ENCODE measurements at regions not wholly inside any gene's neighbourhood (a gene's known extent, or its start where the extent isn't known, plus 50 kb on each side); places are given as distances from the start of the nearest gene placed in this dataset.

DNA sequence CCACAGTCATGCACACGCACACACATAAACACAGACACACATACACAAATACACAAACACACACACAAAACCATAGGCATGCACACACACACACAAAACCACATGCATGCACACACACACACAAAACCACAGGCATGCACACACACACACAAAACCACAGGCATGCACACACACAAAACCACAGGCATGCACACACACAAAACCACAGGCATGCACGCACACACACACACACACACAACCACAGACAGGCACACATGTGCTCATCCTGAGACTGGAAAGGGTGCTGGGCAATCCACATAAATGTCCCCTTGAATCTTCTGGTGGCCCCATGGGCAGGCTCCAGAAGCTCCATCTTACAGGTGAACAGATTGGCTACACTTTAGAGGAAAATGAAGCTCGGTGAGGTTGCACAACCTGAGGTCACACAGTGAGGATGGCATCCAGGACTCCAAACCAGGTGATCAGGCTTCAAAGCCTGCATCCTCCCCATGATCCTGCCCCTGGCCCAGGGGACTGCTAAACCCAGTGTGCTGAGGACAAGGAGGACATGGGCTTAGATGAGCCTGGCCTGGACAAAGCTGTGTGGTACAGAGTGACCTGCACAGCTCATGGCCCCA lies 144.8 kb downstream of the GADD45G start:
- no peaks in the 10 kb centered on the region for H3K36me3 ChIP-seq (replicated peaks in 1 of 2; ENCODE audit: control insufficient read depth in 1 of 2, insufficient read depth in 2 of 2, low read length in 2 of 2)
- peak overlapping the region in 1 of 7 donors; percentile 28 for H3K27ac Mint-ChIP-seq
- intact Hi-C loops (cut with micrococcal nuclease): no loop called here
- DNase-seq: no peak
- H3K4me3 ChIP-seq (replicated peaks in 1 of 3; ENCODE audit: low read depth in 2 of 3, low read length in 3 of 3): no peak overlapping the region
- H4K20me1 ChIP-seq (ENCODE audit: insufficient read depth, low read length): no peaks in the 10 kb centered on the region
- H3K4me3 Mint-ChIP-seq: no peak overlapping the region
- H3K4me2 ChIP-seq (replicated peaks; ENCODE audit: extremely low read depth, low read length, poor library complexity, severe bottlenecking): no peak overlapping the region
- H3K27ac ChIP-seq (ENCODE audit: low read depth in 1 of 2, low read length in 2 of 2): no peak overlapping the region
- H3K27me3 ChIP-seq (ENCODE audit: control insufficient read depth in 2 of 2, insufficient read depth in 2 of 2, low read length in 2 of 2): no peaks in the 10 kb centered on the region
- H3K9me3 Mint-ChIP-seq: peaks cover 4 to 5% (median 4%) of the 10 kb centered on the region in 7 donors
- H3K27me3 Mint-ChIP-seq (ENCODE audit: low read depth in 3 of 3): peaks cover 0 to 2% (median 0%) of the 10 kb centered on the region in 3 donors
- H3K36me3 Mint-ChIP-seq: no peaks in the 10 kb centered on the region
- TF ChIP-seq, protein P1, sequence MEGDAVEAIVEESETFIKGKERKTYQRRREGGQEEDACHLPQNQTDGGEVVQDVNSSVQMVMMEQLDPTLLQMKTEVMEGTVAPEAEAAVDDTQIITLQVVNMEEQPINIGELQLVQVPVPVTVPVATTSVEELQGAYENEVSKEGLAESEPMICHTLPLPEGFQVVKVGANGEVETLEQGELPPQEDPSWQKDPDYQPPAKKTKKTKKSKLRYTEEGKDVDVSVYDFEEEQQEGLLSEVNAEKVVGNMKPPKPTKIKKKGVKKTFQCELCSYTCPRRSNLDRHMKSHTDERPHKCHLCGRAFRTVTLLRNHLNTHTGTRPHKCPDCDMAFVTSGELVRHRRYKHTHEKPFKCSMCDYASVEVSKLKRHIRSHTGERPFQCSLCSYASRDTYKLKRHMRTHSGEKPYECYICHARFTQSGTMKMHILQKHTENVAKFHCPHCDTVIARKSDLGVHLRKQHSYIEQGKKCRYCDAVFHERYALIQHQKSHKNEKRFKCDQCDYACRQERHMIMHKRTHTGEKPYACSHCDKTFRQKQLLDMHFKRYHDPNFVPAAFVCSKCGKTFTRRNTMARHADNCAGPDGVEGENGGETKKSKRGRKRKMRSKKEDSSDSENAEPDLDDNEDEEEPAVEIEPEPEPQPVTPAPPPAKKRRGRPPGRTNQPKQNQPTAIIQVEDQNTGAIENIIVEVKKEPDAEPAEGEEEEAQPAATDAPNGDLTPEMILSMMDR (IDR thresholded peaks at IDR 0.05): no peak
- H3K9me3 ChIP-seq (replicated peaks in 1 of 2; ENCODE audit: control insufficient read depth in 1 of 2, insufficient read depth in 1 of 2, low read length in 2 of 2): peaks cover 4 to 8% of the 10 kb centered on the region in 2 donors
- WGBS (ENCODE audit: insufficient coverage): 61% methylated on average over 3 of the region's 3 CpGs
- H3K4me1 ChIP-seq (ENCODE audit: control insufficient read depth in 1 of 2, insufficient read depth in 2 of 2, low read length in 2 of 2): no peaks in the 10 kb centered on the region
- H3K4me1 Mint-ChIP-seq: no peaks in the 10 kb centered on the region
- no peak overlapping the region for H2AFZ ChIP-seq (ENCODE audit: insufficient read depth, low read depth, low read length, poor library complexity, severe bottlenecking)
- no peaks in the 10 kb centered on the region for H3K79me2 ChIP-seq (ENCODE audit: insufficient read depth, low read length)
- H3K9ac ChIP-seq (ENCODE audit: insufficient read depth, low read length, poor library complexity, severe bottlenecking): no peak overlapping the region

DNA sequence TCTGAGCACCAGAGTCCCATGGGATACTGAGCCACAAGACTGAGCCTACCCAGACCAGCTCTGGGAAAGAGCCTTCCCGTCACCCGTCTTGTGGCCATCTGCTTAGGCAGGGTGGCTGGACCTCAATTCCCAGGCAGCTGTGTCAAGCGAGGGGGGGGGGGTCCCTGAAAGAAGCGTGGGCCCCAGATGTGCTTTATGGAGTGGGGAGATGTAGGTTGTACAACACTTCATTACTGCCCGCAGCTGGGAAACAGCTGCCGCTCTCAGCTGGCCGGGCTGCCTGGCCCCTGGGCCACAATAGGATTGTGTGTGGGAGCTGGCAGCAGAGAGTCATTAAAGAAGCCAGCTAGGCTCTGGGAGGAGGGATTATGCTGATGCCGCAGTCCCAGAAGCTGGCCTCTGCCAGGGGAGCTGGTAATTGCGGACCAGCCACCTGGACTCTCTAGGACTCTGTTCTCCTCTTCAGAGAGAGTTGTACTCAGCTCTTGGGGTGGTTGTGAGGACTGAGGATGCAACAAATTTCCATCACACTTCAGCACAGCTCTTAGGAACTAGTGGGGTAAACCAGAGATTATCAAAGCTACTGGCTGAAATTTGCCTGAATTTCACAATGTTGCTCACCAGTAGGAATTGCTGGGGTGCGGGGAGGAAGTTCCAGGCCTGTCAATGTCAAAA lies 145.4 kb downstream of the GADD45G start:
- Histone ChIP-seq H3K27ac (ENCODE audit: low read depth in 1 of 2, low read length in 2 of 2) (no peak overlapping the region), H3K27me3 (ENCODE audit: control insufficient read depth in 2 of 2, insufficient read depth in 2 of 2, low read length in 2 of 2) (no peaks in the 10 kb centered on the region), H3K9me3 (replicated peaks in 1 of 2; ENCODE audit: control insufficient read depth in 1 of 2, insufficient read depth in 1 of 2, low read length in 2 of 2) (peaks cover 0 to 2% of the 10 kb centered on the region in 2 donors), H3K4me3 (replicated peaks in 1 of 3; ENCODE audit: low read depth in 2 of 3, low read length in 3 of 3) (no peak overlapping the region), H3K9ac (ENCODE audit: insufficient read depth, low read length, poor library complexity, severe bottlenecking) (no peak overlapping the region), H3K4me1 (ENCODE audit: control insufficient read depth in 1 of 2, insufficient read depth in 2 of 2, low read length in 2 of 2) (no peaks in the 10 kb centered on the region), H3K36me3 (replicated peaks in 1 of 2; ENCODE audit: control insufficient read depth in 1 of 2, insufficient read depth in 2 of 2, low read length in 2 of 2) (no peaks in the 10 kb centered on the region), H3K79me2 (ENCODE audit: insufficient read depth, low read length) (no peaks in the 10 kb centered on the region), H4K20me1 (ENCODE audit: insufficient read depth, low read length) (no peaks in the 10 kb centered on the region), H3K4me2 (replicated peaks; ENCODE audit: extremely low read depth, low read length, poor library complexity, severe bottlenecking) (no peak overlapping the region), H2AFZ (ENCODE audit: insufficient read depth, low read depth, low read length, poor library complexity, severe bottlenecking) (no peak overlapping the region)
- Mint-ChIP-seq H3K36me3 (no peaks in the 10 kb centered on the region), H3K9me3 (peaks cover 0 to 4% (median 0%) of the 10 kb centered on the region in 7 donors), H3K27ac (peak overlapping the region in 1 of 7 donors; percentile 13), H3K4me3 (no peak overlapping the region), H3K27me3 (ENCODE audit: low read depth in 3 of 3) (peaks cover 0 to 2% (median 0%) of the 10 kb centered on the region in 3 donors), H3K4me1 (no peaks in the 10 kb centered on the region)
- intact Hi-C loops (cut with micrococcal nuclease): no loop called here
- TF ChIP-seq, protein P1 (IDR thresholded peaks at IDR 0.05): no peak
- DNase-seq: no peak
- WGBS (ENCODE audit: insufficient coverage): 88% methylated on average over 6 of the region's 10 CpGs
